Stimulated activated CD4-positive, alpha-beta T cell treated with anti-CD3 and anti-CD28 coated beads, Interleukin-1b, Interleukin-23, amount 100 ng/mL, for 48 hours (primary cell): ENCODE measurements at regions not wholly inside any gene's neighbourhood (a gene's known extent, or its start where the extent isn't known, plus 50 kb on each side); places are given as distances from the start of the nearest gene placed in this dataset.

Experiments used
- DNase-seq: peaks from one replicate; pipeline ENCODE4 v3.0.0-alpha.2; 2020

- DNase-seq = no peak
These were observed 248.1 kb upstream of the CHRNA7 start for GRCh38 chr15:31782016-31782783.

GRCh38 chr15:31782951-31783350, 247.4 kb upstream of the CHRNA7 start:
- no peak for DNase-seq

GRCh38 chr15:31786360-31786759, 244.0 kb upstream of the CHRNA7 start:
- DNase-seq = no peak

- DNase-seq = no peak
These were observed 242.2 kb upstream of the CHRNA7 start for GRCh38 chr15:31788104-31788503.

GRCh38 chr15:31792611-31793199, 237.6 kb upstream of the CHRNA7 start:
- DNase-seq = no peak

- DNase-seq = no peak
These were observed 231.0 kb upstream of the CHRNA7 start for GRCh38 chr15:31799319-31799714.

- DNase-seq = no peak
These were observed 230.5 kb upstream of the CHRNA7 start for GRCh38 chr15:31799715-31800321.

- no peak for DNase-seq
These were observed 229.2 kb upstream of the CHRNA7 start for GRCh38 chr15:31801152-31801551.

GRCh38 chr15:31802761-31803160, 227.6 kb upstream of the CHRNA7 start:
- no peak for DNase-seq

- DNase-seq = peak; percentile 17
These were observed 226.9 kb upstream of the CHRNA7 start for GRCh38 chr15:31803388-31803884.

- DNase-seq = no peak
These were observed 225.1 kb upstream of the CHRNA7 start for GRCh38 chr15:31805090-31805662.

GRCh38 chr15:31806106-31806505, 224.2 kb upstream of the CHRNA7 start:
- no peak for DNase-seq

- no peak for DNase-seq
These were observed 218.7 kb upstream of the CHRNA7 start for GRCh38 chr15:31811641-31812040.

- no peak for DNase-seq
These were observed 216.2 kb upstream of the CHRNA7 start for GRCh38 chr15:31814082-31814481.

GRCh38 chr15:31815411-31816155, 214.7 kb upstream of the CHRNA7 start:
- DNase-seq = no peak

GRCh38 chr15:31822463-31822862, 207.9 kb upstream of the CHRNA7 start:
- DNase-seq = no peak

- DNase-seq = no peak
These were observed 206.3 kb upstream of the CHRNA7 start for GRCh38 chr15:31824024-31824423.

GRCh38 chr15:31828594-31828993, 201.7 kb upstream of the CHRNA7 start:
- DNase-seq = no peak

GRCh38 chr15:31830591-31830990, 199.7 kb upstream of the CHRNA7 start:
- no peak for DNase-seq

- DNase-seq = no peak
These were observed 198.7 kb upstream of the CHRNA7 start for GRCh38 chr15:31831596-31831995.

- DNase-seq = no peak
These were observed 195.7 kb upstream of the CHRNA7 start for GRCh38 chr15:31834654-31835053.

GRCh38 chr15:31839388-31839787, 190.9 kb upstream of the CHRNA7 start:
- no peak for DNase-seq

GRCh38 chr15:31840849-31841476, 189.4 kb upstream of the CHRNA7 start:
- DNase-seq = no peak
